IPS DF 6.9 (cell line): ENCODE measurements at regions not wholly inside any gene's neighbourhood (a gene's known extent, or its start where the extent isn't known, plus 50 kb on each side); places are given as distances from the start of the nearest gene placed in this dataset.

Experiments
- DNase-seq: peaks from one replicate; pipeline ENCODE4 v3.0.0-alpha.2; 2013; ENCODE audit warnings: low read depth, low spot score
- H3K27ac ChIP-seq: one replicate; pipeline ENCODE4 v1.5.1; 2013; ENCODE audit warnings: low read length, control low read depth
- H3K27me3 ChIP-seq: 2 replicates; pipeline ENCODE4 v1.6.1; 2013; ENCODE audit warnings: mild to moderate bottlenecking, low read length; ENCODE audit not compliant: control insufficient read depth, insufficient read depth
- H3K36me3 ChIP-seq: 2 replicates; pipeline ENCODE4 v1.6.1; 2013; ENCODE audit warnings: low read length; ENCODE audit not compliant: control insufficient read depth, insufficient read depth
- H3K4me1 ChIP-seq: 2 replicates; pipeline ENCODE4 v1.6.1; 2013; ENCODE audit warnings: low read length; ENCODE audit not compliant: control insufficient read depth, insufficient read depth
- H3K4me3 ChIP-seq: 2 replicates; pipeline ENCODE4 v1.5.1; 2013; ENCODE audit warnings: mild to moderate bottlenecking, low read length
- H3K9me3 ChIP-seq: 2 replicates; pipeline ENCODE4 v1.6.1; 2013; ENCODE audit warnings: low read length, inconsistent platforms; ENCODE audit not compliant: control insufficient read depth, insufficient read depth
- WGBS: extraction: QIAGEN DNeasy Blood & Tissue Kit; methylation state at CpG from one replicate; pipeline ENCODE4 v1.1.7; 2013; ENCODE audit warnings: mixed read lengths, missing lambda C conversion rate; ENCODE audit not compliant: insufficient read length, insufficient coverage; 5-methylcytosine and 5-hydroxymethylcytosine counted together

GRCh38 chr12:87120440-87120839 lies 864.2 kb upstream of the MGAT4C start:
- Histone ChIP-seq H3K36me3 (no peaks in the 10 kb centered on the region), H3K4me3 (no peak overlapping the region), H3K9me3 (no peaks in the 10 kb centered on the region), H3K27me3 (no peaks in the 10 kb centered on the region), H3K27ac (no peak overlapping the region), H3K4me1 (no peaks in the 10 kb centered on the region)
- no peak for DNase-seq
- WGBS, result no CpG with 5 or more reads among the region's 3 CpGs

DNA sequence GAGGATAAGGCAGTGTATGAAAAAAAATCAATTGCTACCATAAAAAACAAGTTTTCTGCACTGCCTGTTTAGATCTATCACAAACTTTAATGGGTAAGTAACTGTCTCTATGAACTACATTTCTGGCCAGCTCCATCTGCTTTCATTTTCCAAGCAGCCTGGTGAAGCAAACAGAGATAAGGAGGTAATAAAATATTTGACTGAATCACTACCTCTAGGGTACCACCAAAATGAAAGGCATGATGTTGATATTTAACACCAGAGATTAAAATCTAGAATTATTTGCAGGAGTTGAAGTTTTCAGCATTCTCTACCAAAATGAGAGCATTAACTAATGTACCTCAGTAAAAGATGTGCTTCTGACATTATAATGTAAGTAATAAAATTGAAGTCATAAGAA lies 863.5 kb upstream of the MGAT4C start:
- Histone ChIP-seq H3K4me1 (no peaks in the 10 kb centered on the region), H3K27ac (no peak overlapping the region)
- no peak for DNase-seq

DNA sequence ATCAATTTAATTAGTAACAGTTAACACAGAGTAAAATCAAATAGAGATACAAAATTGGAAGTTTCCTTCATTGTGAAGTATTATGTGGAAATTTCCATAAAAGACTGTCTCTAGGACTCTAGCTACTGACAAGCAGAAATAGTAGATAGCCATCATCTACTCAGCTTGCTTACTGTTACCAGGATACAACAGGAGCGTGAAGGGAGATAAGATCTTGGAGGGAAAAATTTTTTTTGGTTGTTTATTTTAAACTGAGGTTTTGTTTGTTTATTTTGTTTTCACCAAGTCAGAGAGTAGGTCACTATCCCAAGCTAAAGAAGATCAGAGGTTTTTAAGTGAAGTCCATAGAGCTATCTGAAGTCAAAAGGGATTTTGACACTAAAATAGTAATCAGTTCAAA lies 861.3 kb upstream of the MGAT4C start:
- no CpG with 5 or more reads among the region's 1 CpG for WGBS
- Histone ChIP-seq H3K9me3 (no peaks in the 10 kb centered on the region), H3K27me3 (no peaks in the 10 kb centered on the region), H3K27ac (no peak overlapping the region), H3K36me3 (no peaks in the 10 kb centered on the region), H3K4me3 (no peak overlapping the region), H3K4me1 (no peaks in the 10 kb centered on the region)
- DNase-seq, result no peak

More for the DNA sequence above, 863.5 kb upstream of the MGAT4C start:
- H3K27me3 ChIP-seq, result no peaks in the 10 kb centered on the region
- no peaks in the 10 kb centered on the region for H3K36me3 ChIP-seq
- no peaks in the 10 kb centered on the region for H3K9me3 ChIP-seq
- no peak overlapping the region for H3K4me3 ChIP-seq

DNA sequence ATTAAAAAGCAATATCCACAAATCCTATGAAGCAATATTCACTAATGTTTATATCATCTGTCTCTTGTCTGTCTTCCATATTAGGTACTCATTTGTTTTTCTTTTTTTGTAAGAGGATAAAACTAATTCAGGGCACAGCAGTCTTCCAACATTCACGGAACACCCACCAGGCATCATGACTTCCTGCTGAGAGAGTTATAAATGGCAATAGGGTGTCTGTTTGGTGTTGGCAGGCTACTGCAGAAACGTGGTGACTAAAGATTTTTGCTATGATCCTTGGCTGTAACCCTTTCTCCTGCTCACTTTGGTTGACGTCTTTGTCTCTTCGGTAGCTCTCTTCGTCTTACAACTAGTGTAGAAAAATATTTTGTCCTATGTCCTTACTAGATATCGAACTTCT lies 860.6 kb upstream of the MGAT4C start:
- Histone ChIP-seq H3K9me3 (no peaks in the 10 kb centered on the region), H3K36me3 (no peaks in the 10 kb centered on the region), H3K27me3 (no peaks in the 10 kb centered on the region), H3K27ac (no peak overlapping the region), H3K4me3 (no peak overlapping the region), H3K4me1 (no peaks in the 10 kb centered on the region)
- no peak for DNase-seq
- no CpG with 5 or more reads among the region's 6 CpGs for WGBS

GRCh38 chr12:87112571-87113345 lies 856.6 kb upstream of the MGAT4C start:
- H3K9me3 ChIP-seq, result no peaks in the 10 kb centered on the region
- H3K27ac ChIP-seq, result no peak overlapping the region
- DNase-seq, result no peak
- H3K4me1 ChIP-seq, result no peaks in the 10 kb centered on the region
- no peaks in the 10 kb centered on the region for H3K27me3 ChIP-seq
- no CpG with 5 or more reads among the region's 3 CpGs for WGBS
- H3K36me3 ChIP-seq, result no peaks in the 10 kb centered on the region
- H3K4me3 ChIP-seq, result no peak overlapping the region

DNA sequence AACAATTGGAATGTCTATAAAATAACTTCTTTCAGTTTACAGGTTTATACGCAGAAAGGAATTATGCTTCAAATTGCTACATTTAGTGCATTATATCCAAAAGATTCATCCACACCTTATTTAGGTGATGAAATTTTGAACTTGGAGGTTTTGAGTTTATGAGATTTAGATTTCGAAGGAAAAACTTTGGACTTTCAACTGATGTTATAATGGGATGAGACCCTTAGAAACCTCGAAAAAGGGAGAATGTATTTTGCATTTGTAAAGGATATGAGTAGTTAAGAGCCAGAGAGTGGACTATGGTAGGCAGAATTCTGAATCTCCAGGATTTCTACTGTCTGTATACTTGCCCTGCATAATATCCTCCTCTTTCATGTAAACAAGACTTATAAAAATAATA lies 851.6 kb upstream of the MGAT4C start:
- Histone ChIP-seq H3K4me3 (no peak overlapping the region), H3K36me3 (no peaks in the 10 kb centered on the region), H3K27me3 (no peaks in the 10 kb centered on the region), H3K9me3 (no peaks in the 10 kb centered on the region), H3K27ac (no peak overlapping the region), H3K4me1 (no peaks in the 10 kb centered on the region)
- 100% methylated on average over 1 of the region's 3 CpGs for WGBS
- DNase-seq, result no peak

GRCh38 chr12:87107270-87107669 lies 851.1 kb upstream of the MGAT4C start:
- no peaks in the 10 kb centered on the region for H3K36me3 ChIP-seq
- DNase-seq, result no peak
- H3K27ac ChIP-seq, result no peak overlapping the region
- H3K9me3 ChIP-seq, result no peaks in the 10 kb centered on the region
- whole genome bisulfite sequencing, result no CpG with 5 or more reads among the region's 3 CpGs
- no peak overlapping the region for H3K4me3 ChIP-seq
- no peaks in the 10 kb centered on the region for H3K4me1 ChIP-seq
- H3K27me3 ChIP-seq, result no peaks in the 10 kb centered on the region

DNA sequence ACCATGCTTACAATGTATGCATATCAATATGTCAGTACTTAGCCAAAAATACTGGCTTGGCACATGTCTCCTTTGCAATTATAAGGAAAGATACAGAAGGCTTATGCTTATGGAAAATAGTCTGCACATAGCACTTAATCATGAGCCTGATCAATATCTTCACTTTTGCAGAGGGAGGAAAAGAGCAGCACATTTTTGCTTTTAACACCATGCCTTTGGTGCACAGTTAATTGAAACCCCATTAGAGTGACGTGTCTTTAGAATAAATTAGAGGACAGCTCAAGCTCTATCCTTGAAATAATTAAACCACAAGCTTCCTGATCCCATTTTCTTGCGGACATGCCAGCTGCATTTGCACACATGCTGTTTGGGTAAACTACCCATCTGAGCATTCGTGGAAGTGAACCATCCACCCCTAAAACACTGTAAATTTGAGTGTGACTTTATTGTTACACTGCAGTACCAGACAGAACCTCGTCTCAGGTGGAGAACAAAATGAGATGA lies 839.9 kb upstream of the MGAT4C start:
- no peak for DNase-seq
- Histone ChIP-seq H3K4me3 (no peak overlapping the region), H3K4me1 (no peaks in the 10 kb centered on the region), H3K27me3 (no peaks in the 10 kb centered on the region), H3K36me3 (no peaks in the 10 kb centered on the region), H3K27ac (no peak overlapping the region), H3K9me3 (no peaks in the 10 kb centered on the region)
- no CpG with 5 or more reads among the region's 4 CpGs for WGBS

DNA sequence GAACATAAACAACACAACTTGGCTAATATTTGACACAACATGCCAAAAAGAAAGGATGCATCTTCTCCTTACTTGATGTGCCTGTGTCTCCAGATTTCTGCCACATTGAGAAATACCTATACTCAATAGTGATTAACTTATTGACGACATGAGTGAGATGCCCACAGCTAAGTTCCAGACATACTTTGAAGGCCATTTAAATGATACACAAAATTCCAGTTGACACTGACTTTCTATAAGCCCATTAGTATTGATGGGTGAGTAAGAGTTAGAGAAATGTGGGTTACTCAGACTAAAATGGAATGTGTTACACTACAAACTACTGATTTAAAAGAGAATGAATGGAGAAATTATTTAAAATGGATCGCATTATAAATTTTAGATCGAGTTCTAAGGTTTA lies 838.2 kb upstream of the MGAT4C start:
- no peaks in the 10 kb centered on the region for H3K36me3 ChIP-seq
- WGBS, result 100% methylated on average over 2 of the region's 3 CpGs
- no peak for DNase-seq

DNA sequence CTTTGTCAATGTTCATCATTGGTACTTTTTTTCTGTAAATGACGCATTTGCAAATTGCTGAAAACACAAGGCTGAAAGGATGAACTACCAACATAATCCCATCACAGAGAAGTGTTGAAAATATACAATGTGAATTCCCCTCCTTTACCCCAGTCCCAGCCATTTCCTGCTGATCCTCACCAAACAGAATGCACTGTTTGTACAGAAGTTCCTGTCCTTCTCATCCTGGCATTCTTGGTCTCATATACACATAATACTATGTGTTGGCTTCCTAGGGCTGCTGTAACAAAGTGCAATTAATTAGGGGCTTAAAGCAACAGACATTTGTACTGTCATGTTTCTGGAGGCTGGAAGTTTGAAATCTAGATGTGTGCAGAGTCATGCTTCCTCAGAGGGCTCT lies 836.2 kb upstream of the MGAT4C start:
- no peak overlapping the region for H3K27ac ChIP-seq
- WGBS, result no CpG with 5 or more reads among the region's 1 CpG
- no peaks in the 10 kb centered on the region for H3K9me3 ChIP-seq
- DNase-seq, result no peak
- H3K27me3 ChIP-seq, result no peaks in the 10 kb centered on the region
- H3K4me1 ChIP-seq, result no peaks in the 10 kb centered on the region
- H3K36me3 ChIP-seq, result no peaks in the 10 kb centered on the region
- no peak overlapping the region for H3K4me3 ChIP-seq

More for the DNA sequence above, 838.2 kb upstream of the MGAT4C start:
- H3K4me1 ChIP-seq, result no peaks in the 10 kb centered on the region
- H3K27ac ChIP-seq, result no peak overlapping the region
- H3K4me3 ChIP-seq, result no peak overlapping the region
- H3K27me3 ChIP-seq, result no peaks in the 10 kb centered on the region
- H3K9me3 ChIP-seq, result no peaks in the 10 kb centered on the region
